T-helper 1 cell (primary cell): ENCODE measurements at regions not wholly inside any gene's neighbourhood (a gene's known extent, or its start where the extent isn't known, plus 50 kb on each side); places are given as distances from the start of the nearest gene placed in this dataset.
A peak's percentile ranks its signal among the peaks of the same experiment; 100 is the strongest.

Source experiments
- DNase-seq, 5 donors: peaks; one replicate each; pipeline ENCODE4 v3.0.0-alpha.2; 2012 to 2020

DNA sequence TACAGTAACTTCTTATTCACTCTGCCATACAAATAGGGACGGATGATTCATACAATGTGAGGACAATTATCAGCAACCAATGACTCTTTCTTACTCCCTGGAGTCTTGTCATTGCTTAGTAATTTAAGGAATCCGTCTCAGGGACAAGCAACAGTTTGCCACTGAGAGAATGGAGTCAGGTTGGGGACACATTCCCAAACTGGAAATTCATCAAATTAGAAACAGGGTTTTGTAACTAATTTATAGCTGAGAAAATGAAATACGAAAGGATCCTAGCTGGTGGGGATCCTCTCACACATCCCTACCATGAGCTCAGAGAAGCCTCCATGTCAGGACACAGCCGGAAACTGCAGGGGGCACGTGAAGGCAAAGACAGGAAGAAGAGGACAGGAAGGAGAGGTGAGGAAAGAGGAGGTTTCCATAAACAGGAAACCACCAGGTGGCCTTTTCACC is 50.4 kb upstream of the KDR start:
- DNase-seq: no peak

GRCh38 chr4:55176497-55176896 is 51.1 kb upstream of the KDR start:
- DNase-seq: no peak

- no peak for DNase-seq
These were observed 52.1 kb upstream of the KDR start for GRCh38 chr4:55177461-55177860.

DNA sequence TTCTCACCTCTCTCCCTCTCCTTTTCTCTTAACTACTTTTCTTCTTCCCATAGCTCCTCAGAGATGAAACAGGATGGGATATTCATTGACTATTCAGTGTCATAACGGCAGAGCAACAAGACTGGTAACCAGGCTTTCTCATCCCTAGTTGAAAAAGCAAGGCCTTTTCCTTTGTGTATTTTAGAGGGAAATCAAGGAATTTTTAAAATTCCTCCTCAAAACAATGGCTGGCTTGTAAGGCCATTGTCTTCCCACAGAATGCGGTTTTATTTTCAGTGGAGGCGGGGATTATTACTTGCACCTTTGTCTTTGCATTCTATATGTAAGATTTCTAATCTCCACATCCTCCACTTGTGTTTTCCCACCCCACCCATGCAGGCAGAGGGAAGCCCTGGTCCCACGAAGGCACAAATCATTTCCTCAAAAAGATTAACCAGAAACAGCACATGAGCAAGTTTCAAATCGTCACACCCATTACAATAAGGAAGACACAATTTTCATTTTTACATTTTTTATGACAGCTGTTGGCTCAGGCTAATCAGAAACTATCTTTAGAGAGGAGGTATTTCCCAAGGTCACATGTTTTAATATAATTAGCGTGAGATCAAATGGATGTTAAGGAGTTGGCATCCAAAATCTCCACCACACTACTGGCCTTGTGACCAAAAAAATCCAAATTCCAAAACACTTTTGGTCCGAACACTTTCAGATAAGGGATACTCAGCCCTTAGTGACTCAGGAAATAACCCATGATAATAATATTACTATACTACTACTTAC is 53.0 kb upstream of the KDR start:
- no peak for DNase-seq

DNA sequence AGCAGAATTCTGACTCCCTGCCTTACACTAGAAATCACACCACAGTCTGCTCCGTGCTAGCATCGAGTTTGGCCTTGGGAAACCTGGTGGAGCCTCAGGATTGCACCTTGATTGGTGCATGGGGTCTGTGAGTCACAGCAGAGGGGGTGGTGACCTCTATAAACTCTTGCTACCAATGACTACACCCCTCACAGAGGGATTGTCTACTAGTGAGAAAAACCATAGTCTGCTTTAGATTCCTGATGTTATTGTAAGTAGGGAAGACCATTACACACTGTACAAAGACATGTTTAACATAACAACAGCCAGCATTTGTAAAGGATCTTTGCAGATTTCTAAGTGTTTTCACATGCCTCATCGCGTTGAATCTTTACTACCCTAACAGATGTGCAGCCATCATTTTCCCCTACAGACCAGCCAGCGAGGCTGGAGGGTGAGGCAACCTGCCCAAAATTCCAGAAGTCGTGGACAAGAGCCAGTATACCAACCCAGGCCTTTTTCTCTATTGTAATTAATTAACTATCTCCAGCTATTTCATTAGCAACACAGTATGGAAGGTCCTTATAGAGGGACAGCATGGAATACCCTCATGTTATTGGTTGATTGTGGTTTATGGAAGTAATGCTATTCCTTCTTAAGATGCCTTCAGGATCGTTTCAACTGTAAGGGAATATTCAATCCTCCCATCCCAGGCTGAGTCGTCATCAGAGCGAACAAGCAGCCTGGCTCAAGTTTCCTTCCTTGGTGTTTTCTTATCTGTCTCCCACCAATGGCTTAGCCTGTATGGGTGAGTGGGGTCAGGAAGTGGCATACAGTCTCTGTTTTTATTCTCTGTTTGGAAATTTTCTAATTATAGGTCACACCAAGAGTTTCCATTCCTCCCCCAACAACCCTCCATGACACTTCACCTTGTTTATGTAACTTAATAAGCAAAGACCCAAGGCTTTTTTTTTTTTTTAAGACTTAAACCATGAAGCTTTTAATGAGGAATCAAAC is 55.9 kb upstream of the KDR start:
- no peak for DNase-seq

DNA sequence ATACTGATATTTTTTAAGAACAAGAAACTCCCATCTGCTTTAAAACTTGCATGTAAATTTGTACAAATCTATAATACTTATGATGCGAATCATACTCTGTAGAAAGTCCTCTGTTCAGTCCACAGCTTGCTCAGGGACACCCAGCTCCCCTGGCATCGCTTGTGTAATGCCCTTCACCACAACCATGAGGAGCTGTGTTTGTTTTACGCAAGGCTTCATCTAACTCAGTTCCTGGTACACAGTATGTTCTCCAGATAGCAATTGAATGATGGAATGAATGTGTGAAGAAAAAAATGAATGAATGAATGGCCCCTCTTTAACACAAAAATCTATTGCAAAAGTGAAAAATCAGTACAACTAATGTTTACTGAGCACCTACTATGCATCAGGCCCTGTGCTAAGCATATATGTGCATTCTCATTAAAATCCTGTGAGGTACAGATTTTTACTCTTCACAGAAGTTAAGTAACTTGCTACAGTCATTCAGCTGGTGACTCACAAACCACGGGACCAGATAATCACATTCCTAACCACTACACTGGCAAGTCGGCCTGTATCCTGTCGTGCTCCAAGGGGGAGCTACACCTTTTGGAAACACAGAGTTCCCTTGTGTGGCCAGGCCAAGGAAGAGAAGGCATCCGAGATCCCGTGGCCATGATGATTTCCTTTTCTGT is 58.7 kb upstream of the KDR start:
- no peak for DNase-seq

- DNase-seq: peak in 1 of 5 donors; percentile 9
These were observed 59.5 kb upstream of the KDR start for GRCh38 chr4:55184600-55185523.

- DNase-seq: no peak
These were observed 60.7 kb upstream of the KDR start for GRCh38 chr4:55186123-55186522.

GRCh38 chr4:55186700-55187099 is 61.3 kb upstream of the KDR start:
- no peak for DNase-seq

DNA sequence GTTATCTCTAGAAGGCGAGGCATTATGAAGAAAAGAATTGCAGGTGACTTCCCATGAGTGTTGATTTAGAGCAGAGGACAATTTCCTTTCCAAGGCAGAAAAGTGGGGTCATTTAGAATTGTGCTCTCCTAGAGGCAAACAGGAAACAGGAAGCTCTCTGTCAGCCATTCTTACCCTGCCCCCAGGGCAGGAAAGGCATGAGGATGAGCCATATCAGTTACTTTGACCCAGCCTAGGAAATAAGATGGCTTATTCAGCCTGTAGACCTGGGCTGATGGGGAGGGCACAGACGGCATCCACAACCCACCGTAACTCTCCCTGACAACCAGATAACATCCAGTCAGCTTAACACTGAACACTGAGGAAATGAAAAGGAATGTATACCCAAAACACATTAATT is 88.8 kb upstream of the KDR start:
- no peak for DNase-seq

- no peak for DNase-seq
These were observed 89.7 kb upstream of the KDR start for GRCh38 chr4:55215087-55215486.

GRCh38 chr4:55216863-55217635 is 91.7 kb upstream of the KDR start:
- DNase-seq: no peak

- DNase-seq: no peak
These were observed 92.6 kb upstream of the KDR start for GRCh38 chr4:55218041-55218440.

- no peak for DNase-seq
These were observed 108.2 kb upstream of the SRD5A3 start for GRCh38 chr4:55237839-55238238.

GRCh38 chr4:55238407-55238806 is 107.6 kb upstream of the SRD5A3 start:
- DNase-seq: no peak

DNA sequence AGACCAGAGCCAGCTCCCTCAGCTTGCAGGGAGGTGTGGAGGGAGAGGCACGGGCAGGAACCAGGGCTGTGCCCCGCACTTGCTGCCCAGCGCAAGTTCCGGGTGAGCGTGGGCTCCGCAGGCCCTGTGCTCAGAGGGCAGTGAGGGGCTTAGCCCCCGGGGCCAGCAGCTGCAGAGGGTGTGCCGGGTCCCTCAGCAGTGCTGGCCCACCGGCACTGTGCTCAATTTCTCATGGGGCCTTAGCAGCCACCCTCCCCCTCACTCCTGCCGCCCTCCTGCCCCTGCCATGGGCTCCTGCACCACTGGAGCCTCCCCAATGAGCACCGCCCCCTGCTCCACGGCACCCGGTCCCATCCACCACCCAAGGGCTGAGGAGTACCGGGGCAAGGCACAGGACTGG is 104.6 kb upstream of the SRD5A3 start:
- DNase-seq: no peak

DNA sequence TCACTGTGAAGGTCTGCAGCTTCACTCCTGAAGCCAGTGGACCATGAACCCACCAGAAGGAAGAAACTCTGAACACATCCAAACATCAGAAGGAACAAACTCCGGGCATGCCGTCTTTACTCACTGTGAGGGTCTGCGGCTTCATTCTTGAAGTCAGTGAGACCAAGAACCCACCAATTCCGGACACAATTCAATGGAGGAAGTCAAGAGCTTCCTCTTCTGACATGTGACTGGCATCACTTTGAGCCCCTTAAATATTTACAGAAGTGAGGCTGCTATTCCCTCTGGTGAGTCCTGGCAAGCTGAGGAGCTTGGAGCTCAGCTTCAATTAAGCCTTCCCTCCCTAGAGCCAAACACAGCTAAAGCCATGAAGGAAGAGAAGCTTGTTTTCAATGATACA is 103.5 kb upstream of the SRD5A3 start:
- DNase-seq: no peak

DNA sequence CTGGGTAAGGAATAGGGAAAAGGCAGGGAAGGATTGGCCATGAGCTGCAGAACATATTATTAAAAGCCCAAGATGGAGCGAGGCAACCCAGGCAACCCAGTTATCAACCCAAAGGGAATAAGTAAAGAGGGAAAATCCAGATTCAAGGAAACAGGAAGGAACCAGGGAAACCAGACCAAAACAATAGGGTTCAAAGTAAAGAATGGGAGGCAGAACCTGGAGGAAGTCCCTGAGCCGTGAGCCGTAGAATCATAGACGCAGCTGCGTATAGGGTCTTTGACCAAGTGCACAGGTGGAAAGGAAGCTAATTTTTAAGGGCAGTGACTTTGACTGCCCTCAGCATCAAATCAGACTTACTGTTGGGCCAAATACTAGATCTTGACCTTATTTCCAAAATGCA is 98.5 kb upstream of the SRD5A3 start:
- no peak for DNase-seq

GRCh38 chr4:55248756-55249155 is 97.3 kb upstream of the SRD5A3 start:
- no peak for DNase-seq

DNA sequence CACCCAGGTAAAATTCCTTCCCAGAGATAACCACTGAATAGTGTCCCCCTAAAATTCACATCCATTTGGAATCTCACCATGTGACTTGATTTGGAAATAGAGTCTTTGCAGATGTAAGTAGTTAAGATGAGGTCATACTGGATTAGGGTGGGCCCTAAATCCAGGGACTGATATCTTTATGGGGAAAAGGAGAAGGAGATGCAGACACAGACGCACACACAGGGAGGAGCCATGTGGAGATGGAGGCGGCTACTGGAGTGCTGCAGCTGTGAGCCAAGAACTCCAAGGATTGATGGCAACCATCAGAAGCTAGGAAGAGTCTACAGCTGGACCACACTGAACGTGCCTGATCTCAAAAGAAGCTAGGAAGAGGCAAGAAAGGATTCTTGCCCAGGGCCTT is 96.6 kb upstream of the SRD5A3 start:
- DNase-seq: no peak

- no peak for DNase-seq
These were observed 94.7 kb upstream of the SRD5A3 start for GRCh38 chr4:55251342-55251741.
